CD4-positive, alpha-beta T cell treated with Interleukin-4 for 1 hour (primary cell): ENCODE measurements at regions not wholly inside any gene's neighbourhood (a gene's known extent, or its start where the extent isn't known, plus 50 kb on each side); places are given as distances from the start of the nearest gene placed in this dataset.

ENCODE experiments used
- DNase-seq, 2 donors: peaks; one replicate each; pipeline ENCODE4 v3.0.0-alpha.2; 2020 to 2022

GRCh38 chr22:49026494-49027367 is 800.9 kb downstream of the BRD1 start:
- DNase-seq, result no peak

GRCh38 chr22:49025791-49026493 is 801.7 kb downstream of the BRD1 start:
- no peak for DNase-seq

- DNase-seq, result no peak
Measured at GRCh38 chr22:49024775-49025440, 802.8 kb downstream of the BRD1 start.

GRCh38 chr22:49023879-49024774 is 803.5 kb downstream of the BRD1 start:
- no peak for DNase-seq

- DNase-seq, result no peak
Measured at GRCh38 chr22:49023161-49023878, 804.4 kb downstream of the BRD1 start.

- no peak for DNase-seq
Measured at GRCh38 chr22:49022816-49023160, 804.9 kb downstream of the BRD1 start.

GRCh38 chr22:49021926-49022815 is 805.5 kb downstream of the BRD1 start:
- DNase-seq, result no peak

GRCh38 chr22:49021131-49021925 is 806.3 kb downstream of the BRD1 start:
- DNase-seq, result no peak

GRCh38 chr22:49019737-49020713 is 807.6 kb downstream of the BRD1 start:
- DNase-seq, result no peak

- DNase-seq, result peak in 1 of 2 donors; percentile 9
Measured at GRCh38 chr22:49018601-49019000, 809.1 kb downstream of the BRD1 start.

GRCh38 chr22:49017482-49018329 is 810.0 kb downstream of the BRD1 start:
- peak in 1 of 2 donors; percentile 4 for DNase-seq

GRCh38 chr22:49016909-49017481 is 810.7 kb downstream of the BRD1 start:
- peak in 1 of 2 donors; percentile 4 for DNase-seq

GRCh38 chr22:49015993-49016908 is 811.4 kb downstream of the BRD1 start:
- DNase-seq, result peak in 1 of 2 donors; percentile 4

- peak in 1 of 2 donors; percentile 10 for DNase-seq
Measured at GRCh38 chr22:49015459-49015858, 812.2 kb downstream of the BRD1 start.

GRCh38 chr22:49014227-49015201 is 813.2 kb downstream of the BRD1 start:
- no peak for DNase-seq
